Testis (tissue), 2 donors: ENCODE measurements at regions not wholly inside any gene's neighbourhood (a gene's known extent, or its start where the extent isn't known, plus 50 kb on each side); places are given as distances from the start of the nearest gene placed in this dataset.

Experiments
- POLR2A ChIP-seq: fragments of 450-650 bp; IDR thresholded peaks from one replicate; pipeline ENCODE4 v1.6.1; 2017; ENCODE audit warnings: antibody characterized with exemption, mild to moderate bottlenecking, moderate library complexity
- TF ChIP-seq, protein P1 (sequence below), 3 experiments: fragments of 450-650 bp in 2 of 3; fragments of 200-600 bp in 1 of 3; sonication (generic) in 1 of 3; IDR thresholded peaks; one replicate each; pipeline ENCODE4 v1.5.1; 2016 to 2019; ENCODE audit warnings: antibody characterized with exemption in 3 of 3, mild to moderate bottlenecking in 2 of 3, moderate library complexity in 1 of 3

DNA sequence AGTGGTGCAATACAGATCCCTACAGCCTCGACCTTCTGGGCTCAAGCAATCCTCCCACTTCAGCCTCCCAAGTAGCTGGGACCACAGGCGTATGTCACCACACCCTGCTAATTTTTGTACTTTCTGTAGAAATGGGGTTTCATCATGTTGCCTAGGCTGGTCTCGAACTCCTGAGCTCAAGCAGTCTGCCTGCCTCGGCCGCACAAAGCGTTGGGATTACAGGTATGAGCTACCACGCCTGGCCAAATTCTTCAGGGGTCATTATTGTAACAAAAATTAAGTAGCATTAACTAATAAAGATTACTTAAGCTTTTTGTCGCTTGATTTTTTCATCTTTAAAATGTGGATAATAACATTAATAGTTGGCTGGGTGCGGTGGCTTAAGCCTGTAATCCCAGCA is 195.3 kb upstream of the IER5L start:
- TF ChIP-seq, protein P1, sequence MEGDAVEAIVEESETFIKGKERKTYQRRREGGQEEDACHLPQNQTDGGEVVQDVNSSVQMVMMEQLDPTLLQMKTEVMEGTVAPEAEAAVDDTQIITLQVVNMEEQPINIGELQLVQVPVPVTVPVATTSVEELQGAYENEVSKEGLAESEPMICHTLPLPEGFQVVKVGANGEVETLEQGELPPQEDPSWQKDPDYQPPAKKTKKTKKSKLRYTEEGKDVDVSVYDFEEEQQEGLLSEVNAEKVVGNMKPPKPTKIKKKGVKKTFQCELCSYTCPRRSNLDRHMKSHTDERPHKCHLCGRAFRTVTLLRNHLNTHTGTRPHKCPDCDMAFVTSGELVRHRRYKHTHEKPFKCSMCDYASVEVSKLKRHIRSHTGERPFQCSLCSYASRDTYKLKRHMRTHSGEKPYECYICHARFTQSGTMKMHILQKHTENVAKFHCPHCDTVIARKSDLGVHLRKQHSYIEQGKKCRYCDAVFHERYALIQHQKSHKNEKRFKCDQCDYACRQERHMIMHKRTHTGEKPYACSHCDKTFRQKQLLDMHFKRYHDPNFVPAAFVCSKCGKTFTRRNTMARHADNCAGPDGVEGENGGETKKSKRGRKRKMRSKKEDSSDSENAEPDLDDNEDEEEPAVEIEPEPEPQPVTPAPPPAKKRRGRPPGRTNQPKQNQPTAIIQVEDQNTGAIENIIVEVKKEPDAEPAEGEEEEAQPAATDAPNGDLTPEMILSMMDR (IDR thresholded peaks at IDR 0.05): no peak
- no peak for TF ChIP-seq POLR2A
